Breast epithelium (tissue), 3 donors: ENCODE measurements at regions not wholly inside any gene's neighbourhood (a gene's known extent, or its start where the extent isn't known, plus 50 kb on each side); places are given as distances from the start of the nearest gene placed in this dataset.

Experiments
- CTCF ChIP-seq, 3 donors: fragments of 450-650 bp; IDR thresholded peaks; one replicate each; pipeline ENCODE4 v1.5.1; 2016 to 2017; ENCODE audit warnings: antibody characterized with exemption in 3 of 3, mild to moderate bottlenecking in 3 of 3, moderate library complexity in 3 of 3
- POLR2A ChIP-seq: fragments of 450-650 bp; IDR thresholded peaks from one replicate; pipeline ENCODE4 v1.6.1; 2016; ENCODE audit warnings: antibody characterized with exemption, mild to moderate bottlenecking, moderate library complexity
- POLR2AphosphoS5 ChIP-seq, 3 donors: sonication (generic); formaldehyde crosslinking; IDR thresholded peaks; one replicate each; pipeline ENCODE4 v1.6.1; 2017; ENCODE audit warnings: antibody characterized with exemption in 3 of 3

- no peak for TF ChIP-seq CTCF (IDR thresholded peaks at IDR 0.05)
- no peak for TF ChIP-seq POLR2A
- TF ChIP-seq POLR2AphosphoS5 (IDR thresholded peaks at IDR 0.05), result no peak
Observed at GRCh38 chr10:7048061-7048460, 362.8 kb downstream of the SFMBT2 start.
